Esophagus squamous epithelium (tissue), 5 donors: ENCODE measurements at regions not wholly inside any gene's neighbourhood (a gene's known extent, or its start where the extent isn't known, plus 50 kb on each side); places are given as distances from the start of the nearest gene placed in this dataset.

Source experiments
- DNase-seq: peaks from one replicate; lab custom pipeline; 2025; lab: John Stamatoyannopoulos, UW
- H3K27ac ChIP-seq, 4 donors: fragments of 200-600 bp; sonication (generic); one replicate each; pipeline ENCODE4 v1.5.1; 2016 to 2019; ENCODE audit warnings: mild to moderate bottlenecking in 1 of 4
- H3K27me3 ChIP-seq, 4 donors: fragments of 200-600 bp; sonication (generic); 1 replicate in 3 of 4; 2 replicates in 1 of 4; pipeline versions ENCODE4 v1.5.1 to v1.6.0; 2017 to 2021; ENCODE audit warnings: antibody characterized with exemption in 1 of 4
- H3K36me3 ChIP-seq, 3 donors: fragments of 200-600 bp; sonication (generic); one replicate each; pipeline ENCODE4 v1.5.1; 2016 to 2019
- H3K4me1 ChIP-seq, 3 donors: fragments of 200-600 bp; sonication (generic); one replicate each; pipeline ENCODE4 v1.5.1; 2017 to 2019
- H3K4me3 ChIP-seq, 4 donors: fragments of 200-600 bp; sonication (generic); 1 replicate in 3 of 4; 2 replicates in 1 of 4; pipeline ENCODE4 v1.5.1; 2016 to 2019; ENCODE audit warnings: mild to moderate bottlenecking in 2 of 4, moderate library complexity in 1 of 4
- H3K9me3 ChIP-seq, 3 donors: fragments of 200-600 bp; sonication (generic); one replicate each; pipeline ENCODE4 v1.5.1; 2016 to 2019
- POLR2A ChIP-seq, 4 donors: fragments of 450-650 bp; IDR thresholded peaks; one replicate each; pipeline ENCODE4 v1.6.1; 2017; ENCODE audit warnings: antibody characterized with exemption in 4 of 4, mild to moderate bottlenecking in 4 of 4, moderate library complexity in 3 of 4
- WGBS, 2 donors: methylation state at CpG; one replicate each; pipeline ENCODE4 v1.1.5; 2018; 5-methylcytosine and 5-hydroxymethylcytosine counted together
- intact Hi-C: fragments of 100-400 bp; cut with DNase I; formaldehyde crosslinking; loops from one replicate; pipeline ENCODE4 v1.15.0; 2022
- TF ChIP-seq, protein P1 (sequence below), 6 experiments: fragments of 450-650 bp in 4 of 6; fragments of 200-600 bp in 2 of 6; sonication (generic) in 2 of 6; IDR thresholded peaks; one replicate each; pipeline ENCODE4 v1.5.1; 2016 to 2019; ENCODE audit warnings: antibody characterized with exemption in 6 of 6, mild to moderate bottlenecking in 4 of 6, moderate library complexity in 4 of 6
- donor health status: DM: yes; HTN: yes; CAD: no.

GRCh38 chr3:164818318-164818717 is 260.0 kb downstream of the SI start:
- peaks cover 0 to 13% (median 3%) of the 10 kb centered on the region in 3 donors for H3K9me3 ChIP-seq
- H3K4me1 ChIP-seq, result no peaks in the 10 kb centered on the region
- H3K36me3 ChIP-seq, result no peaks in the 10 kb centered on the region
- H3K27me3 ChIP-seq, result no peaks in the 10 kb centered on the region
- 60 to 95% methylated on average over 2 to 3 of the region's 12 CpGs for WGBS, 2 donors
- no peak overlapping the region for H3K4me3 ChIP-seq
- TF ChIP-seq, protein P1, sequence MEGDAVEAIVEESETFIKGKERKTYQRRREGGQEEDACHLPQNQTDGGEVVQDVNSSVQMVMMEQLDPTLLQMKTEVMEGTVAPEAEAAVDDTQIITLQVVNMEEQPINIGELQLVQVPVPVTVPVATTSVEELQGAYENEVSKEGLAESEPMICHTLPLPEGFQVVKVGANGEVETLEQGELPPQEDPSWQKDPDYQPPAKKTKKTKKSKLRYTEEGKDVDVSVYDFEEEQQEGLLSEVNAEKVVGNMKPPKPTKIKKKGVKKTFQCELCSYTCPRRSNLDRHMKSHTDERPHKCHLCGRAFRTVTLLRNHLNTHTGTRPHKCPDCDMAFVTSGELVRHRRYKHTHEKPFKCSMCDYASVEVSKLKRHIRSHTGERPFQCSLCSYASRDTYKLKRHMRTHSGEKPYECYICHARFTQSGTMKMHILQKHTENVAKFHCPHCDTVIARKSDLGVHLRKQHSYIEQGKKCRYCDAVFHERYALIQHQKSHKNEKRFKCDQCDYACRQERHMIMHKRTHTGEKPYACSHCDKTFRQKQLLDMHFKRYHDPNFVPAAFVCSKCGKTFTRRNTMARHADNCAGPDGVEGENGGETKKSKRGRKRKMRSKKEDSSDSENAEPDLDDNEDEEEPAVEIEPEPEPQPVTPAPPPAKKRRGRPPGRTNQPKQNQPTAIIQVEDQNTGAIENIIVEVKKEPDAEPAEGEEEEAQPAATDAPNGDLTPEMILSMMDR (IDR thresholded peaks at IDR 0.05), result no peak
- TF ChIP-seq POLR2A (IDR thresholded peaks at IDR 0.05), result no peak
- DNase-seq, result no peak
- H3K27ac ChIP-seq, result no peak overlapping the region
- intact Hi-C loops, result no loop called here

- TF ChIP-seq, protein P1 (IDR thresholded peaks at IDR 0.05), result no peak
- TF ChIP-seq POLR2A (IDR thresholded peaks at IDR 0.05), result no peak
- H3K9me3 ChIP-seq, result peaks cover 0 to 13% (median 3%) of the 10 kb centered on the region in 3 donors
- H3K36me3 ChIP-seq, result no peaks in the 10 kb centered on the region
- H3K27ac ChIP-seq, result no peak overlapping the region
- H3K4me3 ChIP-seq, result no peak overlapping the region
- 65% methylated on average over 4 of the region's 15 CpGs; no CpG with 5 or more reads in 1 of the 2 donors for WGBS, 2 donors
- DNase-seq, result no peak
- intact Hi-C loops, result no loop called here
- no peaks in the 10 kb centered on the region for H3K27me3 ChIP-seq
- H3K4me1 ChIP-seq, result no peaks in the 10 kb centered on the region
These were observed 264.2 kb downstream of the SI start for GRCh38 chr3:164814106-164814505.

DNA sequence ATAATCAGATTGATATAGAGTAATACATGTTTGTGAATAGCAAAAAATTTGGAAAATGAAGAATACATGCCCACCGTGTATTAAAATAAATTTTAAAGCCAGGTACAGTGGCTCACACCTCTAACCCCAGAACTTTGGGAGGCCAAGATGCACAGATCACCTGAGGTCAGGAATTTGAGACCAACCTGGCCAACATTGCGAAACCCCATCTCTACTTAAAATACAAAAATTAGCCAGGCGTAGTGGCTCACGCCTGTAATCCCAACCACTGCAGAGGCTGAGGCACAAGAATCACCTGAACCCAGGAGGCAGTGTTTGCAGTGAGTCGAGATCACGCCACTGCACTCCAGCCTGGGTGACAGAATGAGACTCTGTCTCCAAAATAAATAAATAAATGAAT is 266.3 kb downstream of the SI start:
- H3K4me1 ChIP-seq, result no peaks in the 10 kb centered on the region
- H3K9me3 ChIP-seq, result no peaks in the 10 kb centered on the region
- H3K27ac ChIP-seq, result no peak overlapping the region
- 79 to 85% methylated on average over 6 of the region's 6 CpGs for WGBS, 2 donors
- intact Hi-C loops, result no loop called here
- no peaks in the 10 kb centered on the region for H3K27me3 ChIP-seq
- DNase-seq, result no peak
- TF ChIP-seq, protein P1 (IDR thresholded peaks at IDR 0.05), result no peak
- no peak for TF ChIP-seq POLR2A (IDR thresholded peaks at IDR 0.05)
- no peak overlapping the region for H3K4me3 ChIP-seq
- H3K36me3 ChIP-seq, result no peaks in the 10 kb centered on the region

DNA sequence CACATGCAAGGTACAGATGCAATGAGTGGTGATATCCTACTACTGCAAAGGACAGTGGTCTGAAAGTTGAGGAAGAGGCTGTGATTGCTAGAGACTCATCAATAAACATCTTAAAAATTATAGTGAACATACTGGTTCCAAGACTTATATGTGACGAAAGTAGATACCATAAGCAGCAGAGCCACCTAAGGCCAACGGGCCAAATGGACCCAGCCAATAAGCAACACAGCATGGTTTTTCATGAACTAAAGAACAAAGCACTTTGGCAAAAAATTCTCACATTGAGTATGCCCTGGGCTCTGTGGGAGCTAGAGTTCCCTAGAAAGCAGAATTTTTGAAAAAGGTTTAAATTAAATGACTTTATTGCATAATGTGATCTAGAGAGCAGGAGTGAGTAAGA is 272.1 kb downstream of the SI start:
- TF ChIP-seq POLR2A (IDR thresholded peaks at IDR 0.05), result no peak
- TF ChIP-seq, protein P1 (IDR thresholded peaks at IDR 0.05), result no peak
- Histone ChIP-seq H3K4me1 (no peaks in the 10 kb centered on the region), H3K36me3 (no peaks in the 10 kb centered on the region), H3K9me3 (no peaks in the 10 kb centered on the region), H3K27ac (no peak overlapping the region), H3K4me3 (no peak overlapping the region), H3K27me3 (no peaks in the 10 kb centered on the region)
- no peak for DNase-seq
- WGBS, 2 donors, result 57 to 82% methylated on average over 2 of the region's 2 CpGs
- intact Hi-C loops, result no loop called here

GRCh38 chr3:164794099-164794498 is 284.2 kb downstream of the SI start:
- Histone ChIP-seq H3K27me3 (no peaks in the 10 kb centered on the region), H3K4me3 (no peak overlapping the region), H3K4me1 (no peaks in the 10 kb centered on the region), H3K27ac (no peak overlapping the region), H3K36me3 (no peaks in the 10 kb centered on the region), H3K9me3 (no peaks in the 10 kb centered on the region)
- TF ChIP-seq POLR2A (IDR thresholded peaks at IDR 0.05), result no peak
- TF ChIP-seq, protein P1 (IDR thresholded peaks at IDR 0.05), result no peak
- 67 to 68% methylated on average over 1 of the region's 1 CpG for WGBS, 2 donors
- intact Hi-C loops, result no loop called here
- no peak for DNase-seq
